ENCODE measurements at regions not wholly inside any gene's neighbourhood (a gene's known extent, or its start where the extent isn't known, plus 50 kb on each side); places are given as distances from the start of the nearest gene placed in this dataset.

DNA sequence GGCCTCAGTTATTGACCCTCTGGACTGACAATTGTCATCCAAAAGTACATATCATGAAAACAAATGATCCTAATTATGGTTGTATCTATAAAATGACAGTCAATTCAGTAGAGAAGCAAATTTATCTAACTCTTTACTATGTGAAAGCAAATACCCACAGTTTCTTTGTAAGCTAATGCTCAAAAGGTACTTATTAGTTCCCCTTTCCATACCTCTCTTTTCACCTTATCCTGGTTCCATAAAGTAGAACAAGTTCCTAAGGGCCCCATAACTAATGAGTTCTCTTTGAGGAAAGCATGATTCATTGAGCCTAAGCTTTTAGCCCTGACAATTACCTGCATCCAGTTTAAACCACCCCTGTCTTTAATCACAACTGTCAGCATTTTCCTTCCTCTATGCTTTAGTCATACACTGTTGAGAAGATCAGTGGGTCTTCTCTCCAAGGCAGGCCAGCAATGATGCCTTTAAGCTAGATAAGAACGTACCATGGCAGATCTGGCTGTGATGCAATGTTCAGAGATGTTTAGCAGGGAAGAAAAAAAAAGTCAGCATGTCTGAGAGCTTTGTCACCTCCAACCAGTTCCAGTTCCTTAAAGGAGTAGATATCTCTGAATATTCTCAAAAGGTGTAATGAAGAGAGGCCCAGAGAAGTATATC lies 179.7 kb upstream of the RASGEF1B start:
- no peak for DNase-seq

DNA sequence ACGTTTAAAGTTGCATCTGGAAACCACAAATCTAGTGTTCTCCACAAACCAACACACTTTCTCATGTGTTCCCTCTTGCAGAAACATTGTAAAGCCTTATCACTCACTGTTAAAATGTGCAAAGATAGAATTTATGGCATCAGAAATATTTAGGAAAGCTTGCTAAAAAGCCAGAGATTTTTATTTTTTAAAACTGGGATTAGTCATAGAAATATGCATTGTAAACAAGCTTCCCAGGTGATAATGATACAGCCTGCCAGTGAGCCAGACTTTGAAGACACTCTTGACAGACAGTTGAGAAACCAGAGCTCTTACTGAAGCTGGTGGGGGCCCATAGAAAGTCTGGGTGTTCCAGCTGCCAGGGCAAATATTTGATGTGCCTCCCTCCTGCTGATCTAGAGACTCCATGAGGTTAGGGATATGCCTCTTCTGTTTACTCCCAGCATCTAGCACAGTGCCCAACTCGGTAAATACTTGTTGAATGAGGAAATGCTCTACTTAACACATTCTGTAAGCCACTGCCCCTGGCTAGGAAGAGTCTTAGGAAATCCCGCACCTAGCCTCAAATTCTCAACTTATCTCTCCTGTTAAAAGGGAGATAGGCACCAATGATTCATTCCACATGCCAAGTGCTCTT lies 179.0 kb upstream of the RASGEF1B start:
- no peak for DNase-seq

DNA sequence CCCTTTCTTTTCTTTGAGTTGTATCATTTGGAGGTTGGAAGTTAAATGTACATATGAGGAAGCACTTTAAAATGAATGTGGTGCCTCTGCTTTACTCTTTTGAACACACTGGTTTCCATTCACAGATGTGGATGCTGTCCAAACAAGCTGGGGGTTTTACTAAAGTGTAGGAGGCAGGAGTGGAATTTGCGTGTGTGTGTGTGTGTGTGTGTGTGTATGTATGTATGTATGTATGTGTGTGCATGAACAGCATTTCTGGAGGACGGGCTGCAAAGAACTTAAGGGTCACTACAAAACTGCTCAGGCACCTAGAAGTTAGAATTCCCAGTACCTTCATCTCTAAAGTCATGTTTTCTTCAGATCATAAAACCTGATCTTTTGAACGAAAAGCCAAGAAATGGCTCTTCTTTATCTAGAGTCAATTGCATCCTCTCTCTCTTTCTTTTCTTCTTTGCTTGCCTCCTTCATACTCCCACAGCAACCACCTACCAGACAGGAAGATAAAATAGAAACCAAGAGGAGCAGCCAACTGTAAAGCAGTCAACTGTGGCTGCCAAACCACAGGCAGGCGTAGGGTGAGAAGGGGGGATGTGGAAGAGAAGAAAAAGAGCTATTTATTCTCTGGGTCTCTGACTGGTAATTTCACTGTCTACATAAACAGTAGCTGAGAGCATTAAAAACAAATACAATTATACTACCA lies 177.0 kb upstream of the RASGEF1B start:
- DNase-seq: peak; percentile 33

DNA sequence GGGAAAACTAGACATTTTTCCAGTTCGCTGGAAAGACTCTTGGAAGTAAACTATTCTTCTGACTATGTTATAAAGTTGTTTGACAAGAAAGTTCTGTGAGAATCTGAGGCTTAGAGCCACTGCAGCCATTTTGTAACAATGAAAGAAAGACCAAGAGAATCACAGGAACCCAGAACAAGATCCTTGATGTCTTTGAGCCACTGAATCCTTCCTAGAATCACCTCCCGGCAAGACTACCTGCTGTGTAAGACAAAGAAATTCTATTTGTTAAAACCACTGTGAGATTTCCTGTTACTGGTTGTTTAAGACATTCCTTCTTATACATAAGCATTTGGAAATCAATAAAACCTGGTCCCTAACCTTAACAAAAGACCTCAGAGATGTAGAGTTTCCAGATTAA lies 175.7 kb upstream of the RASGEF1B start:
- DNase-seq: no peak

- DNase-seq: no peak
Observed at GRCh38 chr4:81642543-81642942, 170.8 kb upstream of the RASGEF1B start.

DNA sequence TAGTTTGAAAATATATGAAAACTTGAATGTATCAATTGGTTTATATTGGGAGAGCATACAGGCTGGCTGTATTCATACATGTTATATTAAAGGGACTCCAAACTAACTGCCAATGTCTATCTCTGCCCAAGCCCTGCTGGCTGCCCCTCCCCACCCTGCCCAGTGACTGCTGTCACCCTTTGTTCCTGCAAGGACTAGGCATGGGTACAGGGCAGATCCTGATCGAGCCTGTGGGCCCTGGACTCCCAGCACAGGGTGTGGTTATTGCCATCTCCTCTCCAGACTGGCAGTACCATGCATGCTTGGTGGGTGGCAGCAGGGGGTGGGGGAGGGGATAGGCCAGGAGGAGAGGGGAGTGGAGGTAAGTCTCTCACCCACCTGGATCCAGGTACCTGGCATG lies 167.5 kb upstream of the RASGEF1B start:
- no peak for DNase-seq

DNA sequence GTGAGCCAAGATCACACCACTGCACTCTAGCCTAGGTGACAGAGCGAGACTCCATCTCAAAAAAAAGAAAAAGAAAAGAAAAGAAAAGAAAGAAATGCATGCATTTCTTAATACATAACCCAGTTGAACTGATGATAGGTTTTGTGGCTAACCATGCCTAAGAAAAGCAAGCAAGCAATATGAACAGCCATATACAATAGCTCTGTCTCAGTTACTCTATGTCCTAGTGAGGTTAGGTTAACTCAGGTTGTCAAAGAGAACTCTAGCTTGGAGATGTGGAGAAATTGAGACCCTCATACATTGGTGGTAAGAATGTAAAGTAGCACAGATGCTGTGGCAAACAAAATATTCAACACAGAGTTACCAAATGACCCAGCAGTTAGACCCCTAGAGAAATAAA lies 167.0 kb upstream of the RASGEF1B start:
- no peak for DNase-seq

DNA sequence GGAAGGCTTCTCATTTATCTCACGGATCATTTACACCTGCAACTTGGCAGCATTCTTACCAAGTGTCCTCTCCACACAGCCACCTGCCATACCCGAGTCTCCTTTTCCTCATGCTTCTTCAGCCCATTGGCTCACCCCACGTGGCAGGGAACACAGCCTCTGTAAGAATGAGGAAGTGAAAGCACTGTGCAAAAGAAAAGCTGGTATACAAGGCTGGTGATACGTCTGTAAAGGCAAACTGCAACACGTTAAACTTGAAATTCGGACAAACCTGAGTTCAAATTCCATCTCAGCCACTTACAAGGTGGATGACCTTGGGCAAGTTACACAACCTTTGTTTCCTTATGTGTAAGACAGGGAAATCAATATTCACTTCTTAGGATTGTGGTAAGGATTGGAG lies 164.0 kb upstream of the RASGEF1B start:
- DNase-seq: no peak

GRCh38 chr4:81634766-81635549 lies 163.3 kb upstream of the RASGEF1B start:
- no peak for DNase-seq

DNA sequence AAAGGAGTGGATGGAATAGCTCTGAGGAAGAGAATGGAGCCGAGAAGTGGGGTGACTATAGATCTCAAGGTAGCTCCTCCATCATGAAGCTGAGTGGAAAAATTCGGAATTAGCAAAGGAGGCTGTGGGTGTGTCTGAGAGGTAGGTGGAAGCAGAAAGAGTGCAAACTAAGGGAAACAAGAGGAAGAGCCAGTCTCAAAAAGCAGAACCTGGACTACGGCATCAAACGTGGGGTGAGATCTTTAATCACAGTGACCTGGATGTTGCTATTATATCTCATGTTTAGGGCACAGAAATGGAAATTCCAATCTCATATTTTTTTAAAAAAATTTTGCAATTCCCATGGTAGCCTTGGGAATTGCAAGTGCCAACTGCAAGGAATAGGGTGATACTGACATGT lies 162.5 kb upstream of the RASGEF1B start:
- DNase-seq: no peak

DNA sequence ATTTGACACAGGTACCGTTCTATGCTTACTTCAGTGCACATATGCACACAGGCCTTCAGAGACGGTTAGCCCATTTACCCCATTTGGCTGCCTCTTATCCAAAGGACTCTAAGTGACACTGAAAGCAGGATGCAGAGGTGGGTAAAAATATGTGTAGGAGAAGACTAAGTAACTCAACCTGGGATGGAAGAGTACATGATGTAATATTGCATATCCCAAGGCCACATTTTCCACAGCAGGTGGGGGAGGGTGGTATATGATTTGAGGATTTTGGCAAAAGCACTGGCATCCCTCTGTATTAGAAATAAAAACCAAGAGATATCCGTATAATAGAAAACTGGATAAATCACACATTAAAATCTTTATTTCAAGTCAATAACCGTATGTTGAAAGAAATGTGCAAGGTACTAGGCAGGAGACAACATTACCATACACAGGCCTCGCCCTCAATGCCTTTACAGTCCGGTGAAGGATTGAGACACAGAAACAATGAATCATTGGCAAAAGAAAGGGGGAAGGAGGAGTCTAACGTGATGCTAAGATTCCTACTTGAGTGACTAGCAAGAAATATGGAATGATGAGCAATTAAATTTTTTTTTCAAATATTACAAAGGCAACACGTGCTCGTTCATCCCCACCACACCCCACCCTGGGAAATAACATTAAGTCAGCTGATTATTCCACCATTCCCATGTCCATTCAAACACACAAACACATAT lies 161.0 kb upstream of the RASGEF1B start:
- DNase-seq: no peak

GRCh38 chr4:81631958-81632441 lies 160.3 kb upstream of the RASGEF1B start:
- no peak for DNase-seq

- no peak for DNase-seq
Observed at GRCh38 chr4:81629366-81629765, 157.7 kb upstream of the RASGEF1B start.

DNA sequence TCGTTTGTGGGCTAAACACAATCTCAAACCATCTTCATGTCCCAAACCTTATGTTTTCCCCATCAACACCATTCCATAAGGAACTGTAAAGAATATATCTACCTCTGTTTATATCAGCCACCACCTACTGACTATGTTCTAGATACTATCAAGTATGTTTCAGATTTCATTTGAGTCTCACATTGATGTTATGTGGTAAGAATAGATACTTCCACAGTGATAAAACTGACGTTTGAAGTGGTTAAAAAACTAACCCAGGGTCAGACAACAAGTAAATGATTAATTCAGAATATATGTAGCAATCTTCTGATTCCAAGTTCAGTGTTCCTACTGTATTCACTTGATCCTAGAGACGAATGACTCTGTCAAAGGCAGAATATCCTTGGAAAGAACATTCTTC lies 156.8 kb upstream of the RASGEF1B start:
- DNase-seq: no peak

GRCh38 chr4:81627590-81627989 lies 155.9 kb upstream of the RASGEF1B start:
- DNase-seq: no peak

DNA sequence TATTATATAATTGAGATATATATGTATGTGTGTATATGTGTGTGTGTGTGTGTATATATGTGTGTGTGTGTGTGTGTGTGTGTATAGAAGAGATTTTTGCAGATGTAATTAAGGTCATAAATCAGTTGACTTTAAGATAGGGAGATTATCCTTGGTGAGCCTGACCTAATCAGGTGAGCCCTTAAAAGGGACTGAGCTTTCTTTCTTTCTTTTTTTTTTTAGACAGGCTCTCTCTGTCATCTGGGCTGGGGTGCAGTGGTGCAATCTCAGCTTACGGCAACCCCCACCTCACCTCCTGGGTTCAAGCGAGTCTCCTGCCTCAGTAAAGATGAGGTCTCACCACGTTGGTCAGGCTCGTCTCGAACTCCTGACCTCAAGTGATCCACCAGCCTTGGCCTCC lies 155.1 kb upstream of the RASGEF1B start:
- DNase-seq: no peak

- DNase-seq: no peak
Observed at GRCh38 chr4:81625422-81626417, 154.0 kb upstream of the RASGEF1B start.

DNA sequence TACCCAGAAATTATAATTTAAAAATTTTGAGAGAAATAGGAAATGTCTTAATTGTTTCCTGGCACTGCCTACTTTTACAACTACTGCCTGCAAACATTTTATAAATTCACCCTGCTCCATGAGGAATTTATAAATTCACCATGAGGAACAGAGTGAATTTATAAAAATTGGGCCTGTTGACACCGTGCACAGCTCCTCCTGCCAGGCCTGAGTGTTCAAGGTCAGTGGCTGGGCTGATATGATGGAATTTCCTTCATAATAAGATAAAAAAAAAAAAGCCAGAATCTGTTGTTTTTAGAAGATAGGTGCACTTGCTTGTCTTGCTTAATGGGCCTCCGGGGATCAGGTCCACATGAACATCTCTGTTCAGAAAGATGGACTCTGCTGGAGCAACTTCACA lies 151.7 kb upstream of the RASGEF1B start:
- no peak for DNase-seq

DNA sequence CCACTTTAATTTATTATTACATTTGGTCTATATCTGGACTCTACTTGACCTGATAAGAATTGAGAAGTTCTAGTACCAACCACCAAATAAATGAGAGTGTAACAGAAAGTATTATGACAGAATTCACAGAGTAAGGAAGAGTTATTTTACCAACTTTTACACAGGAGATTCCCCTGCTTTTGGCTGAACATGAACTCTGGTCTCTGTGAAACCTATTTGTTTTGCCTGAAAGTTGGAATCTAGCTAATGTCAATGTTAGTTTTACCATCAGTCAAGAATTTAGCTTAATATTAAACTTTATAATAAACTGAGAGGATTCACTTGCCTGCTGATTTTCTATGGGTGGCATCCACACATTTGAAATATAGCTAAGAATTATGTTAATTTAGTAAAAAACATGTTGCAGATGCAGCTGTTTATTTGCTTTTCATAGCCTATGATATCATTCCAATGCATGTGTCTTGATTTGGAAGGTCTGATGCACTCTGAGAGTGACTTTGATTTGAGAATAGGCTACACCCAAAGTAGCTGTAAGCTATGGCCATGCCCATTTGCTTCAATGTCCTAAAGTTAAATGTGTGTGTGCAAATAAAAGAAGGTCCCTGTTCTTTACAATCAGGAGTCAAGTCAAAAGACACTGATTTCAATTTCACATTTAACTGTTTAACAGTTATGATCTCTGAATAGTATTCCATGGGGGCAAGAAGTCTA lies 150.9 kb upstream of the RASGEF1B start:
- DNase-seq: no peak

GRCh38 chr4:81622028-81622427 lies 150.3 kb upstream of the RASGEF1B start:
- no peak for DNase-seq

- no peak for DNase-seq
Observed at GRCh38 chr4:81621490-81621889, 149.8 kb upstream of the RASGEF1B start.

All from stimulated activated CD8-positive, alpha-beta memory T cell treated with anti-CD3 and anti-CD28 coated beads, Interleukin-4, amount 100 ng/mL, for 48 hours (primary cell).